GM12892 (cell line): ENCODE measurements at regions not wholly inside any gene's neighbourhood (a gene's known extent, or its start where the extent isn't known, plus 50 kb on each side); places are given as distances from the start of the nearest gene placed in this dataset.

Experiments
- POLR2A ChIP-seq: IDR thresholded peaks from 2 replicates; pipeline ENCODE4 v1.6.1; 2011; ENCODE audit warnings: low read depth, low read length, control low read depth
- POLR2AphosphoS5 ChIP-seq: IDR thresholded peaks from 2 replicates; pipeline ENCODE4 v1.6.1; 2011; ENCODE audit warnings: low read depth, low read length, control low read depth
- TAF1 ChIP-seq: IDR thresholded peaks from 2 replicates; pipeline ENCODE4 v1.6.1; 2011; ENCODE audit warnings: low read depth, mild to moderate bottlenecking, control low read depth, low read length, borderline replicate concordance

DNA sequence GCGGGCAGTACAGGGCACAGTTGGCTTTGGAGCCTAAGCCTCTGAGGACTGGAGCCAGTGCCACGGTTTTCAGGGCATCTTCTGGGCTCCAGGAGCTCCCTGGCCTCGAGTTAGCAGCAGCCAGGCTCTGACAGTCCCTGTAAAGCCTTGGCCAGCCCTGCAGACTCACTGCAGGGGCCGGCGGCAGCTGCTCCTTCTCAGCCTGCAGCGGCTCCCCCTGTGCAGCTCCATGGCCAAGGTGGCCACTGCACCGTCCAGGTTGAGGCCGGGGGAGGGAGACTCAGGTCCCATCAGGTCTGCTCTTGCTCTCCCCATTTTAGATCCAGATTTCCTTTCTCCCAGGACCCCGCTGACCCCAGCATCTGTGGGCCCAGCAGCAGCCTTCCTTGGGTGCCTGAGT is 1461.1 kb downstream of the BRD1 start:
- TF ChIP-seq POLR2A (no peak), POLR2AphosphoS5 (no peak), TAF1 (no peak)
